ENCODE measurements at regions not wholly inside any gene's neighbourhood (a gene's known extent, or its start where the extent isn't known, plus 50 kb on each side); places are given as distances from the start of the nearest gene placed in this dataset.

GRCh38 chr9:29637471-29638237 is 2064.4 kb upstream of the C9orf72 start:
- SMC1A ChIA-PET (ENCODE audit: uncharacterized antibody, unreplicated experiment) = interaction anchor here (0.6 kb wide), 1 partner anchor 484 kb away, joined by 4 read pairs; no protein-coding TSS in a partner anchor
- DNase-seq (ENCODE audit: low read depth, low spot score) = no peak
- no peaks in the 10 kb centered on the region for H3K79me2 ChIP-seq (ENCODE audit: control insufficient read depth, insufficient read depth, low read length)
- no peaks in the 10 kb centered on the region for H3K27me3 ChIP-seq (replicated peaks in 1 of 2; ENCODE audit: control insufficient read depth in 2 of 2, insufficient read depth in 2 of 2, low read length in 1 of 2)
- no peak overlapping the region for H3K27ac ChIP-seq (ENCODE audit: control insufficient read depth, insufficient read depth)
- H3K4me3 ChIP-seq = no peak overlapping the region
- BruUV-seq (replicated peaks) = no TSS peak
- CTCF ChIA-PET = no interaction called here
- in situ Hi-C loops (cut with MboI) = no loop called here
- WGBS (ENCODE audit: insufficient coverage, insufficient replicate concordance, low lambda C conversion rate, missing lambda C conversion rate) = 13% methylated on average over 3 of the region's 3 CpGs
- no peaks in the 10 kb centered on the region for H3K9me3 ChIP-seq (replicated peaks; ENCODE audit: control insufficient read depth, insufficient read depth, low read length)
- no peak for FAIRE-seq
- intact Hi-C loops (cut with micrococcal nuclease; ENCODE audit: unreplicated experiment) = no loop called here
- no peak overlapping the region for H3K4me2 ChIP-seq (ENCODE audit: control insufficient read depth, insufficient read depth)
- POLR2A ChIA-PET = no interaction called here
- RAD21 ChIA-PET (ENCODE audit: unreplicated experiment) = no interaction called here
- H2AFZ ChIP-seq (ENCODE audit: control insufficient read depth, low read depth, low read length) = no peak overlapping the region
- no peaks in the 10 kb centered on the region for H3K4me1 ChIP-seq (ENCODE audit: control insufficient read depth, insufficient read depth, low read length)
- no peak for ATAC-seq
- no peaks in the 10 kb centered on the region for H3K36me3 ChIP-seq (ENCODE audit: control insufficient read depth in 2 of 2, insufficient read depth in 2 of 2, low read length in 1 of 2)
- no peak overlapping the region for H3K9ac ChIP-seq (ENCODE audit: control insufficient read depth, insufficient read depth, low read length)
- no peaks in the 10 kb centered on the region for H4K20me1 ChIP-seq (ENCODE audit: control insufficient read depth, insufficient read depth)
- TF ChIP-seq DPF2 (IDR thresholded peaks at IDR 0.05) (no peak), NR2C1 (IDR thresholded peaks at IDR 0.05) (no peak), ZNF274 (IDR thresholded peaks at IDR 0.05; ENCODE audit: insufficient read depth, insufficient read length) (no peak), IRF4 (IDR thresholded peaks at IDR 0.05; ENCODE audit: low read depth, low read length) (no peak), USF1 (IDR thresholded peaks at IDR 0.05; ENCODE audit: borderline replicate concordance, extremely low read length, insufficient read depth, low read depth, low read length) (no peak), KDM1A (IDR thresholded peaks at IDR 0.05; ENCODE audit: borderline replicate concordance) (no peak), FOXK2 (IDR thresholded peaks at IDR 0.05) (no peak), SIN3A (IDR thresholded peaks at IDR 0.05; ENCODE audit: low read depth, low read length) (no peak), IKZF2 (IDR thresholded peaks at IDR 0.05) (no peak), NKRF (conservative IDR thresholded peaks at IDR 0.05) (no peak), SMARCA5 (IDR thresholded peaks at IDR 0.05) (no peak), EGR1 (IDR thresholded peaks at IDR 0.05; ENCODE audit: borderline replicate concordance in 1 of 2, low read depth in 2 of 2, low read length in 2 of 2) (no peak), MEF2B (IDR thresholded peaks at IDR 0.05; ENCODE audit: partially characterized antibody, poor library complexity, severe bottlenecking) (no peak), ZBTB11 (CRISPR knock-in tag; IDR thresholded peaks at IDR 0.05) (no peak), PAX5 (IDR thresholded peaks at IDR 0.05; ENCODE audit: borderline replicate concordance, low read depth, low read length) (no peak), ESRRA (IDR thresholded peaks at IDR 0.05; ENCODE audit: low read length) (no peak), NFXL1 (IDR thresholded peaks at IDR 0.05; ENCODE audit: borderline replicate concordance) (no peak), SPI1 (IDR thresholded peaks at IDR 0.05; ENCODE audit: borderline replicate concordance, insufficient read depth, low read depth, low read length) (no peak)
